Bronchial epithelial cell (primary cell): ENCODE measurements at regions not wholly inside any gene's neighbourhood (a gene's known extent, or its start where the extent isn't known, plus 50 kb on each side); places are given as distances from the start of the nearest gene placed in this dataset.

Source experiments
- DNase-seq: peaks from one replicate; pipeline ENCODE4 v3.0.0-alpha.2; 2010; ENCODE audit warnings: low read depth
- FAIRE-seq: peaks from 2 replicates; lab custom pipeline; 2011; peaks lifted over from hg19 to GRCh38; lab: Jason Lieb, UNC
- H3K27me3 ChIP-seq: 2 replicates; pipeline ENCODE4 v1.5.1; 2011; ENCODE audit warnings: low read length; ENCODE audit not compliant: control insufficient read depth, insufficient read depth
- H3K36me3 ChIP-seq: 2 replicates; pipeline ENCODE4 v1.5.1; 2011; ENCODE audit warnings: low read length; ENCODE audit not compliant: control insufficient read depth, insufficient read depth
- H3K4me3 ChIP-seq: 2 replicates; pipeline ENCODE4 v1.5.1; 2011; ENCODE audit warnings: mild to moderate bottlenecking, low read depth, low read length, control low read depth
- CTCF ChIP-seq: IDR thresholded peaks from 2 replicates; pipeline ENCODE4 v1.5.1; 2011; ENCODE audit warnings: mild to moderate bottlenecking, moderate library complexity, low read length, control low read depth, inconsistent platforms; ENCODE audit not compliant: insufficient read depth, severe bottlenecking

GRCh38 chr4:37169956-37170355, 74.6 kb upstream of the NWD2 start:
- FAIRE-seq (no peak), DNase-seq (no peak)
- Histone ChIP-seq H3K4me3 (no peak overlapping the region), H3K27me3 (no peaks in the 10 kb centered on the region), H3K36me3 (no peaks in the 10 kb centered on the region)
- TF ChIP-seq CTCF: no peak

GRCh38 chr4:37188100-37188499, 56.4 kb upstream of the NWD2 start:
- DNase-seq (no peak), FAIRE-seq (no peak)
- no peaks in the 10 kb centered on the region for H3K27me3 ChIP-seq
- H3K36me3 ChIP-seq: no peaks in the 10 kb centered on the region
- TF ChIP-seq CTCF: no peak
- H3K4me3 ChIP-seq: no peak overlapping the region
